GM20000 (cell line): ENCODE measurements at regions not wholly inside any gene's neighbourhood (a gene's known extent, or its start where the extent isn't known, plus 50 kb on each side); places are given as distances from the start of the nearest gene placed in this dataset.
"Not testable (repeated sequence)": the region's sequence is repeated elsewhere in the genome, so short reads cannot be mapped to it uniquely, and the experiment has no call there.

ENCODE experiments used
- DNase-seq: peaks from one replicate; pipeline ENCODE4 v3.0.0; 2012; ENCODE audit warnings: low spot score
- TF ChIP-seq, protein P1 (sequence below): IDR thresholded peaks from 2 replicates; pipeline ENCODE4 v1.5.1; 2012; ENCODE audit warnings: mild to moderate bottlenecking, control low read depth; ENCODE audit errors: extremely low read depth, missing control alignments

DNA sequence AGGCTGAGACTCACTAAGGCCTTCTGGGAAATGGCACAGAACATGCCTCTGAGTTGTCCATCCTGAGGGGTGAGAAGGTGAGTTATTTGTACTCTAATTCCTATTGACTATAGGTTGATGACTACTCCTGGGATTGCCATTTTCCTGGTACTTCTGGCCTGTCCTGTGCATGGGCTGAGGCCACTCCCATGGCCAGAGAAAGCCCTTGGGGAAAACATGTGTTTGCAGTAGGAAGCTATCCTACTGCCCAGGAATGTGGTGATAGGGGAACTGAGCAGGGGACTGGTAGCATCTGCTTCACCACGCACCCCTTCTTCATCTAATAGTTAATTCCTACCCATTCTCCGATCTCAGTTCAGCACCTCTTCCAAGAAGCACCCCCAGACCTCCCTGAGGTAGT lies 62.6 kb upstream of the MEX3C start:
- no peak for DNase-seq
- TF ChIP-seq, protein P1, sequence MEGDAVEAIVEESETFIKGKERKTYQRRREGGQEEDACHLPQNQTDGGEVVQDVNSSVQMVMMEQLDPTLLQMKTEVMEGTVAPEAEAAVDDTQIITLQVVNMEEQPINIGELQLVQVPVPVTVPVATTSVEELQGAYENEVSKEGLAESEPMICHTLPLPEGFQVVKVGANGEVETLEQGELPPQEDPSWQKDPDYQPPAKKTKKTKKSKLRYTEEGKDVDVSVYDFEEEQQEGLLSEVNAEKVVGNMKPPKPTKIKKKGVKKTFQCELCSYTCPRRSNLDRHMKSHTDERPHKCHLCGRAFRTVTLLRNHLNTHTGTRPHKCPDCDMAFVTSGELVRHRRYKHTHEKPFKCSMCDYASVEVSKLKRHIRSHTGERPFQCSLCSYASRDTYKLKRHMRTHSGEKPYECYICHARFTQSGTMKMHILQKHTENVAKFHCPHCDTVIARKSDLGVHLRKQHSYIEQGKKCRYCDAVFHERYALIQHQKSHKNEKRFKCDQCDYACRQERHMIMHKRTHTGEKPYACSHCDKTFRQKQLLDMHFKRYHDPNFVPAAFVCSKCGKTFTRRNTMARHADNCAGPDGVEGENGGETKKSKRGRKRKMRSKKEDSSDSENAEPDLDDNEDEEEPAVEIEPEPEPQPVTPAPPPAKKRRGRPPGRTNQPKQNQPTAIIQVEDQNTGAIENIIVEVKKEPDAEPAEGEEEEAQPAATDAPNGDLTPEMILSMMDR, result no peak

DNA sequence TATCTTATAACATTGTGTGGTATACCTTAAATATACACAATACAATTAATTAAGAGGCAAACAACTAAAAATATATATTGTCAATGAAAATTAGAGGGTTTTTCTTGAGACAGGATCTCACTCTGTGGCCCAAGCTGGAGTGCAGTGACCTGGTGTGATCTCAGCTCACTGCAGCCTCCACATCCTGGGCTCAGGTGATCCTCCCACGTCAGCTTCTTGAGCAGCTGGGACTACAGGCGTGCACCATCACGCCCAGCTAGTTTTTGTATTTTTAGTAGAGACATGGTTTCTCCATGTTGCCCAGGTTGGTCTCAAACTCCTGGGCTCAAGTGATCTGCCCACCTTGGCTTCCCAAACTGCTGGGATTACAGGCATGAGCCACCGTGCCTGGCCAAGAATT lies 68.6 kb upstream of the MEX3C start:
- DNase-seq, result not testable (repeated sequence)

DNA sequence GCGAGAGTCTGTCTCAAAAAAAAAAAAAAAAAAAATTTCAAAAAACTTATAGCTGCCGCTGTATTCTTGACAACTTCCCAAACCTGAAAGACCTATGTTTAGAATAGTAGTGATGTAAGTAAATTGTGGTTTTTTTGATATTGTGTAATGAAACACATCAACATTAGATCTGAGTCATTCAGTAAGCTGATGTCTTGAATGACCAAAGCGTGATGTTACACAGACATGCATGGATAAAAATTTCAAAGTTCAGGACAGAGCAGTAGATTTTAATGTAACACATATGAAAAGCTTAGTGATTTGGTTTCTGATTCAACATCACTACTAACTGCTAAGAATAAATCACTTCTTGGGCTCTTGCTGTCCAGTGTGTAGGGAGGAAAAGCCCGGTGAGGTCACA lies 69.3 kb upstream of the MEX3C start:
- DNase-seq, result no peak
- TF ChIP-seq, protein P1, result no peak

DNA sequence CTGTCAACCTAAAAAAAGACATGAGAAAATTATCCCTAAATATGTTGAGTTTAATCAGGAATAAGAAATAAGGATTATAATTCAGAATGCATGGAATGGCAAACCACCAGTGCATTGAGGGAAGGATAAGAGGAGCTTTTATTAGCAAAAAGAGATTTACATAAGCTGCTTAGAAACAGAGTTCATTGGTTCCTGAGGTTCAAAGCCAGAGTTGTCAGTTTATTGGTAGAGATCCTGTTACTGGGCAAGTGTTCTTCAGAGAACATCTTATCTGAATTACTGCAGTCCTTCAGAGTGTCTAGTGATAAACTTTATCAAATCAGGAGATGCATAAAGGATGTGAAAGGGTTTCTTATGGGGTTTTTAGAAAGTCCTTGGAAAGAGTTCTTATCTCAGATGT lies 76.0 kb upstream of the MEX3C start:
- no peak for DNase-seq
- TF ChIP-seq, protein P1, result no peak

DNA sequence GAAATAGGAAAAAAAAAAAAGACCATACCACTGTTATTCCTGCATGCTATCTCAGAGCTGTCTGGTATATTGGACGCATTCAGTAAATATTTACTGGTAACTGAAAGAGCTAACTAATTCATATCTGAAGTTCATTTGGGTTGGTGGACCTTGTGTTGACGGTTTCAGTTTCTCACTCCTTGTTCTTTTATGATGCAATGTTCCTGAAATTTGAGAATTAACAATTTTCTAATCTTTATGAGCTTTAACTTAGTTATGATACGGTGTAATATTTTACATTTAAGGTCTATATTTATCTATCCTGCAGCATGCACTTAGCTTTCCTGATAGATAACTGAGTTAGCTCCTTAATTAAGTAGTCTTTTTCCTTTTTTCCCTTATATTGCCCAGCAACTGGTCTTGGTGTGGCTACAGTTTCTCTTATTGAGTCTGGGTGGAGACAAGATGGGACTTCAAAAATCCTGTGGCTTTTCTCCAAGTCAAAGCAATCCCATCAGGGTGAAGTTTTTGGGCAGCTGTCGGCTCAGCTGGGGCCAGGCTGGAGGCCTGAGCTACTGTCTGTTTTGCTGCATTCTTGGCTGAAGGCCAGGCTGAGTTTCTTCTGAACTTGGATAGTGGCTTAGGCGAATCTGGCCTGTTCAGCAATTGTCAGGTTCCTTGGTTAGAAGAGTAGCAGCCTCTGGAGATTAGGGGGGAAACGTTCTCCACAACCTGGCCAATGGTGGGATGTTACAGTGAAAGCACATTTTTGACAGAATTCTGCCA lies 78.4 kb upstream of the MEX3C start:
- TF ChIP-seq, protein P1, result no peak
- DNase-seq, result no peak

DNA sequence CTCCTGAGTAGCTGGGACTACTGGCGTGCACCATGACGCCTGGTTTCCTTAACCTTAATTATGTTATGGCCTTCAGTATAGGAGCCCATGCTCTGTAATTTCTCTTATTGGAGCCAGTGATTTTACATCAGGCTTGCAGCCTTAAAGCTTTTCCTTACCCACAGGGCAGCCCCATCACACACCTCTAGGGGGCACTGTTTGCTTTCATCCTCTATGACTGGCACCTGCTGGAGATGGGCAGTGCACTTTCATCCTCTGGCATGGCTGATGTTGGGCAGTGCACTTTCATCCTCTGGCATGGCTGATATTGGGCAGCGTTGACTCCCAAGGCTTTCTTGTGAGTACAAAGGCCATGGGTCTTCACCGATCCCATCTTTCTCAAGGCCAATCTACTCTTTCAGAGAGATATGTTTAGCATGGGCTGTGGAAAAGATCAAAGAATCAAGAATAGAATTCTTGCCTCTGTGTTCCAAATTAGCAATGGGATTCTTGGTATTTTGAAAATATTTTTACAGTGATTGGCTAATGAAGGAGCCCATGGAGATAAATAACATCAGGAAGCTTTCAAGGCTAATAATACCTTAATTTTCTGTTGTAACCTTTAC lies 80.7 kb upstream of the MEX3C start:
- TF ChIP-seq, protein P1, result peak; percentile 29
- peak; percentile 20 for DNase-seq

DNA sequence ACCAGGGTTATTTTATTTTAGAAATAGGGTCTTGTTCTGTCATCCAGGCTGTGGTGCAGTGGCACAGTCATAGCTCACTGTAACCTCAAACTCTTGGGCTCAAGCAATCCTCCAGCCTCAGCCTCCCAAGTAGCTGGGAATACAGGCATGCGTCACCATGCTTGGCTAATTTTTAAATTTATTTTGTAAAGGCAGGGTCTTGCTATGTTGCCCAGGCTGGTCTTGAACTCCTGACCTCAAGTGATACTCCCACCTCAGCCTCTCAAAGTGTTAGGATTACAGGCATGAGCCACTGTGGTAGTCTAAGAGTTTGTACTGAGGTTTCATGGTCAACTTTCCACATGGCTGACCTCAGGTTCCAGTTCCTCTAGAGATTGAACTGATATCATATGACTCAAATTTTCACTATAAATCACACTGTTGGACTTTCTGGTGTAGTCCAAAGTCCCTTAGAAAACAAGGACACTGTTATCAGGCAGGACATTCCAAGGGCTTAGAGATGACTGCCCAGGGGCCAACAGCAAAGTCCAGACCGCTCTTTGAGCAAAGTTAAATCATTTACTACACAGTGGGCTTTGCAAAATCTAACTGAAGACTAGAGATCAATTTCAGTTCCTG lies 82.0 kb upstream of the MEX3C start:
- TF ChIP-seq, protein P1, result no peak
- peak; percentile 14 for DNase-seq
